AG10803 (cell line): ENCODE measurements at regions not wholly inside any gene's neighbourhood (a gene's known extent, or its start where the extent isn't known, plus 50 kb on each side); places are given as distances from the start of the nearest gene placed in this dataset.
"Not testable (repeated sequence)": the region's sequence is repeated elsewhere in the genome, so short reads cannot be mapped to it uniquely, and the experiment has no call there.

Source experiments
- DNase-seq: peaks from one replicate; pipeline ENCODE4 v3.0.0; 2010; ENCODE audit warnings: low read depth
- H3K4me3 ChIP-seq: 2 replicates; pipeline ENCODE4 v1.5.1; 2011; ENCODE audit warnings: mild to moderate bottlenecking, low read length, control low read depth
- CTCF ChIP-seq: conservative IDR thresholded peaks from 2 replicates; pipeline ENCODE4 v1.5.1; 2011; ENCODE audit warnings: mild to moderate bottlenecking, low read length, control low read depth, inconsistent platforms

DNA sequence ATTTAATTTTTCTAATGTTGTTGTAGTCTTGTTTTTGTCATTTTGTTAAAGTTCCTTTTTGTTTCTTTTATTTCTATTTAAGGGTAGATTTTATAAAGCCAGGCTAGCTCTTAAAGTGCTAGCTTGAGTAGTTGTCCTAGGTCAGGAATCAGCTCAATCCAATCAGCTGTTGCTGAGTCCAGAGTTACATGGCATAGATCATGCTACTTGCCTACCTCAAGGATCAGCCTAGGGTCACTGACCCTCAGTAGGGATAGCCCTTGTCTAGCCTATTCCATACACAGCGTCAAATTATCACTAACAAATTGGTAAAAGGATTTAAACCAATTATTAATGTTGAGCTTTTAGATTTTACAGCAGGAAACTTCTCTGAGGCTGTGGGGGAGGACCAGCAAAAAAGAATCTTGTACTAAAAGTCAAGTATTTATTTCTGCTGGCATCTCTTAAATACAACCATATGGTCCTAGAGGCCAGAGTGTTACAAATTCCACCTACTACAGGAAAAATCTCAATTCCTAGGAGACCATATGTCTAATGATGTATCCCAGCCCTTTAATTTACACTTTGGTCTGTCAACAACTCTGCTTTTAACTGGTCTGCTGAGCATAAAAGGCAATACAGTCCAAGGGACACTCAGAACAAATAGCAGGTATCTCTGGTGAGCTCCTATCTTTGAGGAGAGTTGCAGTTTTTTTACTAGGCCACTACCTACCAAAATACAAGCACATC lies 138.3 kb upstream of the PTPRG start:
- no peak for TF ChIP-seq CTCF
- no peak for DNase-seq
- H3K4me3 ChIP-seq = no peak overlapping the region

DNA sequence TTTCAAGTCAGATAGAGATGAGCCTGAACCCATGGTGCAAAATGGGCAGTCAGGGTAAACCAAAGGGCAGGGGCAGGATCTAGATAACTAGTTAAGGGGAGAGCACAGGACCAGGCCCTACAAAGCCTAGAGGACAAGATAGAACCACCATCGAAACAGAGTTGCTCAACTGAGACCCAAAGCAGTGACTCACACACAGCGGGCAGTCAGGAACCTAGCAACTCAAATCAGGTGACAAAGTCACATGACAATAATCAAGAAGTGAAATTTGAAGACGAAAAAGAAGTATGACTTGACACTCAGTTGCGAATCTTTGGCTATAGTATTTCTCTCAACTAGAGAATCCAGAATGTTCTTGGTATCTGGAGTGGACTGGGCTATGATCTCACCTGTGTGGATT lies 136.0 kb upstream of the PTPRG start:
- no peak for DNase-seq
- TF ChIP-seq CTCF = no peak
- no peak overlapping the region for H3K4me3 ChIP-seq

- TF ChIP-seq CTCF = no peak
- no peak for DNase-seq
- no peak overlapping the region for H3K4me3 ChIP-seq
These were observed 132.3 kb upstream of the PTPRG start for GRCh38 chr3:61429106-61429505.

GRCh38 chr3:61434901-61435300 lies 126.5 kb upstream of the PTPRG start:
- H3K4me3 ChIP-seq, DNase-seq: not testable (repeated sequence)

- not testable (repeated sequence) for DNase-seq, H3K4me3 ChIP-seq
These were observed 126.0 kb upstream of the PTPRG start for GRCh38 chr3:61435361-61435760.

- no peak for TF ChIP-seq CTCF
- no peak overlapping the region for H3K4me3 ChIP-seq
- DNase-seq = no peak
These were observed 122.9 kb upstream of the PTPRG start for GRCh38 chr3:61438253-61439121.

GRCh38 chr3:61439122-61439458 lies 122.3 kb upstream of the PTPRG start:
- H3K4me3 ChIP-seq = no peak overlapping the region
- DNase-seq = no peak
- no peak for TF ChIP-seq CTCF

DNA sequence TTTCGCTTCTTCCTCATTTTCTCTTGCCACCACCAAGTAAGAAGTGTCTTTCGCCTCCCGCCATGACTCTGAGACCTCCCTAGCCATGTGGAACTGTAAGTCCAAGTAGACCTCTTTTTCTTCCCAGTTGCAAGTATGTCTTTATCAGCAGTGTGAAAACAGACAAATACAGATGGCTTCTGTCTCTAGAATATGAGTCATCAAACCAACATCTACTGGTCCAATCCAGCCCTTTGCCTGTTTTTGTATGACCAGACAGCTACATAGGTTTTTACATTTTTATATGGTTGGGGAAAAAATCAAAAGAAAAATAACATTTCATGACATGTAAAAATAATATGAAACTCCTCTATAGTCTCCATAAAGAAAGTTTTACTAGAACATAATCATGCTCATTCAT lies 118.7 kb upstream of the PTPRG start:
- H3K4me3 ChIP-seq = no peak overlapping the region
- no peak for DNase-seq
- TF ChIP-seq CTCF = no peak
